A549 (cell line): ENCODE measurements at regions not wholly inside any gene's neighbourhood (a gene's known extent, or its start where the extent isn't known, plus 50 kb on each side); places are given as distances from the start of the nearest gene placed in this dataset.

Experiments
- ATAC-seq, 2 experiments: fragments of 200-7000 bp in 1 of 2; fragments of >200 bp in 1 of 2; cut with Nextera tagmentation in 1 of 2; cut with Tn5 transposase in 1 of 2; 3 replicates each; pipeline versions ENCODE4 v1.8.0 to v1.9.1; 2018 to 2020; ENCODE audit warnings: mild to moderate bottlenecking in 1 of 2, moderate library complexity in 1 of 2
- CTCF ChIA-PET: fragments of 300-600 bp; sonication (Branson Sonifier 250); formaldehyde crosslinking; extraction: SDS; loops from one replicate; lab custom pipeline; 2021; ENCODE audit warnings: antibody characterized with exemption, inconsistent platforms; lab: Yijun Ruan, JAX
- POLR2A ChIA-PET: fragments of 350-600 bp; formaldehyde crosslinking; extraction: SDS; loops from one replicate; lab custom pipeline; 2021; ENCODE audit warnings: antibody characterized with exemption, inconsistent platforms; lab: Yijun Ruan, JAX
- DNase-seq, 2 experiments: peaks; one replicate each; pipeline versions ENCODE4 v3.0.0 to v3.0.0-alpha.2; 2011 to 2016; ENCODE audit warnings: low read depth in 1 of 2, low spot score in 1 of 2
- FAIRE-seq: peaks from 2 replicates; lab custom pipeline; 2011; peaks lifted over from hg19 to GRCh38; lab: Jason Lieb, UNC
- H3K27ac ChIP-seq, 2 experiments: fragments of >200 bp; sonication (Bioruptor Twin); formaldehyde crosslinking; 3 replicates each; pipeline ENCODE4 v1.5.1; 2016 to 2017
- H3K4me1 ChIP-seq: fragments of >200 bp; sonication (Bioruptor Twin); formaldehyde crosslinking; 3 replicates; pipeline ENCODE4 v1.6.1; 2016
- H3K4me2 ChIP-seq: fragments of >200 bp; sonication (Bioruptor Twin); formaldehyde crosslinking; 3 replicates; pipeline ENCODE4 v1.6.1; 2016
- H3K4me3 ChIP-seq: fragments of >200 bp; sonication (Bioruptor Twin); formaldehyde crosslinking; 3 replicates; pipeline ENCODE4 v1.5.1; 2016
- H3K9me3 ChIP-seq: fragments of >200 bp; sonication (Bioruptor Twin); formaldehyde crosslinking; 3 replicates; pipeline ENCODE4 v1.6.1; 2016
- BHLHE40 ChIP-seq: IDR thresholded peaks from 2 replicates; pipeline ENCODE4 v1.6.1; 2012; ENCODE audit warnings: low read depth, low read length, inconsistent platforms
- CBX2 ChIP-seq: fragments of 200-600 bp; sonication (generic); IDR thresholded peaks from 2 replicates; pipeline ENCODE4 v1.6.1; 2016; ENCODE audit warnings: low read depth, mild to moderate bottlenecking, borderline replicate concordance
- CBX8 ChIP-seq: fragments of 200-600 bp; sonication (generic); IDR thresholded peaks from 2 replicates; pipeline ENCODE4 v1.6.1; 2016
- EHMT2 ChIP-seq: fragments of 200-600 bp; sonication (generic); IDR thresholded peaks from 2 replicates; pipeline ENCODE4 v1.6.1; 2016; ENCODE audit warnings: antibody characterized with exemption, low read depth, mild to moderate bottlenecking, moderate library complexity
- FOXS1 ChIP-seq: fragments of 250-450 bp; sonication (Bioruptor Pico); IDR thresholded peaks from 2 replicates; pipeline ENCODE4 v1.5.0; 2020; ENCODE audit warnings: mild to moderate bottlenecking, moderate library complexity
- HDAC2 ChIP-seq: fragments of 200-600 bp; sonication (generic); IDR thresholded peaks from 2 replicates; pipeline ENCODE4 v1.6.1; 2016
- HOXA7 ChIP-seq: fragments of 250-450 bp; sonication (Bioruptor Pico); IDR thresholded peaks from 2 replicates; pipeline ENCODE4 v1.5.0; 2020; ENCODE audit warnings: mild to moderate bottlenecking, moderate library complexity
- MAFK ChIP-seq: fragments of 450-650 bp; IDR thresholded peaks from 2 replicates; pipeline ENCODE4 v1.6.1; 2014; ENCODE audit not compliant: partially characterized antibody
- NFE2L2 ChIP-seq: fragments of 150-350 bp; conservative IDR thresholded peaks from 2 replicates; pipeline ENCODE4 v1.6.1; 2014; ENCODE audit warnings: low read length
- NR3C1 ChIP-seq: fragments of >200 bp; sonication (Bioruptor Twin); formaldehyde crosslinking; IDR thresholded peaks from 3 replicates; pipeline ENCODE4 v1.6.1; 2017
- SMC3 ChIP-seq: fragments of >200 bp; sonication (Bioruptor Twin); formaldehyde crosslinking; IDR thresholded peaks from 3 replicates; pipeline ENCODE4 v1.6.1; 2018; ENCODE audit warnings: inconsistent platforms
- TP53 ChIP-seq: fragments of 250-450 bp; sonication (Bioruptor Pico); IDR thresholded peaks from 2 replicates; pipeline ENCODE4 v1.5.0; 2021; ENCODE audit warnings: mild to moderate bottlenecking, moderate library complexity
- ZC3H11A ChIP-seq: fragments of 450-650 bp; IDR thresholded peaks from 2 replicates; pipeline ENCODE4 v1.6.1; 2014; ENCODE audit warnings: antibody characterized with exemption, mild to moderate bottlenecking
- ZNF302 ChIP-seq: fragments of 250-450 bp; sonication (Bioruptor Pico); IDR thresholded peaks from 2 replicates; pipeline ENCODE4 v1.9.0; 2021; ENCODE audit warnings: inconsistent platforms, mild to moderate bottlenecking, moderate library complexity
- ZSCAN20 ChIP-seq: fragments of 250-450 bp; sonication (Bioruptor Pico); IDR thresholded peaks from 2 replicates; pipeline ENCODE4 v1.8.0; 2022; ENCODE audit warnings: mild to moderate bottlenecking, moderate library complexity
- WGBS: methylation state at CpG from one replicate; pipeline ENCODE4 v1.1.6; 2017; ENCODE audit errors: missing lambda C conversion rate; 5-methylcytosine and 5-hydroxymethylcytosine counted together
- TF ChIP-seq, protein P1 (sequence below): IDR thresholded peaks from 2 replicates; pipeline ENCODE4 v1.6.1; 2012; ENCODE audit warnings: low read depth, borderline replicate concordance
- TF ChIP-seq, protein P2 (sequence below): fragments of >200 bp; sonication (Bioruptor Twin); formaldehyde crosslinking; IDR thresholded peaks from 2 replicates; pipeline ENCODE4 v1.6.1; 2016
- TF ChIP-seq, protein P3 (sequence below): fragments of >200 bp; sonication (Bioruptor Twin); formaldehyde crosslinking; IDR thresholded peaks from 3 replicates; pipeline ENCODE4 v1.5.1; 2016
- TF ChIP-seq, protein P4 (sequence below): IDR thresholded peaks from 2 replicates; pipeline ENCODE4 v1.6.1; 2012
- TF ChIP-seq, protein P5 (sequence below): fragments of >200 bp; sonication (Bioruptor Twin); formaldehyde crosslinking; IDR thresholded peaks from 3 replicates; pipeline ENCODE4 v1.6.1; 2016

DNA sequence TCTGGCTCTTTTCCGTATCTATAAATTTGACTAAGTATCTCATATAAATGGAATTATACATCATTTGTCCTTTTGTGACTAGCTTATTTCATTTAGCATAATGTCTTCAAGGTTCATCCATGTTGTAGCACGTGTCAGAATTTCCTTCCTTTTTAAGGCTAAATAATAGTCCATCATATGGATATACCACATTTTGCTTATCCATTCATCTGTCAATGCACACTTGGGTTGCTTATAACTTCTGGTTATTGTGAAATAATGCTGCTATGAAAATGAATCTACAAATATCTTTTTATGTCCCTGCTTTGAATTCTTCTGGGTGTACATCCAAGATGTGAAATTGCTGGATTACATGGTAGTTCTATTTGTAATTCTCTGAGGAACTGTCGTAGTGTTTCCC lies 119.6 kb downstream of the RHOU start:
- Histone ChIP-seq H3K4me3 (no peak overlapping the region), H3K27ac (no peak overlapping the region), H3K9me3 (no peaks in the 10 kb centered on the region), H3K4me1 (peaks cover 44% of the 10 kb centered on the region), H3K4me2 (no peak overlapping the region)
- no peak for DNase-seq
- ATAC-seq: no peak
- TF ChIP-seq CBX8 (no peak), ZSCAN20 (CRISPR knock-in tag) (no peak), ZC3H11A (no peak), ZNF302 (CRISPR knock-in tag) (no peak), TP53 (CRISPR knock-in tag) (no peak), HDAC2 (no peak)
- TF ChIP-seq, protein P1, sequence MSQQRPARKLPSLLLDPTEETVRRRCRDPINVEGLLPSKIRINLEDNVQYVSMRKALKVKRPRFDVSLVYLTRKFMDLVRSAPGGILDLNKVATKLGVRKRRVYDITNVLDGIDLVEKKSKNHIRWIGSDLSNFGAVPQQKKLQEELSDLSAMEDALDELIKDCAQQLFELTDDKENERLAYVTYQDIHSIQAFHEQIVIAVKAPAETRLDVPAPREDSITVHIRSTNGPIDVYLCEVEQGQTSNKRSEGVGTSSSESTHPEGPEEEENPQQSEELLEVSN: no peak
- TF ChIP-seq, protein P2, sequence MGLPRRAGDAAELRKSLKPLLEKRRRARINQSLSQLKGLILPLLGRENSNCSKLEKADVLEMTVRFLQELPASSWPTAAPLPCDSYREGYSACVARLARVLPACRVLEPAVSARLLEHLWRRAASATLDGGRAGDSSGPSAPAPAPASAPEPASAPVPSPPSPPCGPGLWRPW: no peak
- TF ChIP-seq, protein P3, sequence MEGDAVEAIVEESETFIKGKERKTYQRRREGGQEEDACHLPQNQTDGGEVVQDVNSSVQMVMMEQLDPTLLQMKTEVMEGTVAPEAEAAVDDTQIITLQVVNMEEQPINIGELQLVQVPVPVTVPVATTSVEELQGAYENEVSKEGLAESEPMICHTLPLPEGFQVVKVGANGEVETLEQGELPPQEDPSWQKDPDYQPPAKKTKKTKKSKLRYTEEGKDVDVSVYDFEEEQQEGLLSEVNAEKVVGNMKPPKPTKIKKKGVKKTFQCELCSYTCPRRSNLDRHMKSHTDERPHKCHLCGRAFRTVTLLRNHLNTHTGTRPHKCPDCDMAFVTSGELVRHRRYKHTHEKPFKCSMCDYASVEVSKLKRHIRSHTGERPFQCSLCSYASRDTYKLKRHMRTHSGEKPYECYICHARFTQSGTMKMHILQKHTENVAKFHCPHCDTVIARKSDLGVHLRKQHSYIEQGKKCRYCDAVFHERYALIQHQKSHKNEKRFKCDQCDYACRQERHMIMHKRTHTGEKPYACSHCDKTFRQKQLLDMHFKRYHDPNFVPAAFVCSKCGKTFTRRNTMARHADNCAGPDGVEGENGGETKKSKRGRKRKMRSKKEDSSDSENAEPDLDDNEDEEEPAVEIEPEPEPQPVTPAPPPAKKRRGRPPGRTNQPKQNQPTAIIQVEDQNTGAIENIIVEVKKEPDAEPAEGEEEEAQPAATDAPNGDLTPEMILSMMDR: no peak
- whole genome bisulfite sequencing: 87% methylated on average over 3 of the region's 3 CpGs
- POLR2A ChIA-PET: no interaction called here
- CTCF ChIA-PET: interaction anchor here (1.5 kb wide), 1 partner anchor 25 kb away, joined by 3 read pairs; no protein-coding TSS in a partner anchor
- FAIRE-seq: no peak

DNA sequence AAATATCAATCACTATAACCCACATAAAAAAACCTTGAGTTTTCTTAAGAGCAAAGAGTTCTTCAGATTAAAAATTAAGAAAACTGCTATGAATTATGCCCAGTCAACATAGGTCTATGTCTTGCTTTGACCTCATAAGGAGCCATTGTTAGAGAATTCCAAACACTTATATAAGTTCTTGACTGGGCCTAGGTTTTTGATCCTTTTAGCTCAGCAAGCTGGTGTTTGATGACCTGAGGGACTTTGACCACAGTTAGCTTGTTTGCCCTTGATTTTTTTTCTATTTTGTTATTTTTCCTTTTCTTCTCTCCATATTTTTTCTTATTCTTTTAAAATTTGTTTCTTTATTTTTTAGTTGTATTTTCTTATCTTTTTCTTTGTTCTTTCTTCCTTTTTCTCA lies 122.3 kb downstream of the RHOU start:
- TF ChIP-seq BHLHE40 (no peak), NFE2L2 (no peak), NR3C1 (no peak), CBX2 (no peak), FOXS1 (CRISPR knock-in tag) (no peak), MAFK (no peak), HOXA7 (CRISPR knock-in tag) (no peak), EHMT2 (no peak), ZSCAN20 (CRISPR knock-in tag) (no peak), SMC3 (no peak)
- TF ChIP-seq, protein P3: no peak
- TF ChIP-seq, protein P4, sequence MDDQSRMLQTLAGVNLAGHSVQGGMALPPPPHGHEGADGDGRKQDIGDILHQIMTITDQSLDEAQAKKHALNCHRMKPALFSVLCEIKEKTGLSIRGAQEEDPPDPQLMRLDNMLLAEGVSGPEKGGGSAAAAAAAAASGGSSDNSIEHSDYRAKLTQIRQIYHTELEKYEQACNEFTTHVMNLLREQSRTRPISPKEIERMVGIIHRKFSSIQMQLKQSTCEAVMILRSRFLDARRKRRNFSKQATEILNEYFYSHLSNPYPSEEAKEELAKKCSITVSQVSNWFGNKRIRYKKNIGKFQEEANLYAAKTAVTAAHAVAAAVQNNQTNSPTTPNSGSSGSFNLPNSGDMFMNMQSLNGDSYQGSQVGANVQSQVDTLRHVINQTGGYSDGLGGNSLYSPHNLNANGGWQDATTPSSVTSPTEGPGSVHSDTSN: no peak
- TF ChIP-seq, protein P1: no peak
- TF ChIP-seq, protein P5, sequence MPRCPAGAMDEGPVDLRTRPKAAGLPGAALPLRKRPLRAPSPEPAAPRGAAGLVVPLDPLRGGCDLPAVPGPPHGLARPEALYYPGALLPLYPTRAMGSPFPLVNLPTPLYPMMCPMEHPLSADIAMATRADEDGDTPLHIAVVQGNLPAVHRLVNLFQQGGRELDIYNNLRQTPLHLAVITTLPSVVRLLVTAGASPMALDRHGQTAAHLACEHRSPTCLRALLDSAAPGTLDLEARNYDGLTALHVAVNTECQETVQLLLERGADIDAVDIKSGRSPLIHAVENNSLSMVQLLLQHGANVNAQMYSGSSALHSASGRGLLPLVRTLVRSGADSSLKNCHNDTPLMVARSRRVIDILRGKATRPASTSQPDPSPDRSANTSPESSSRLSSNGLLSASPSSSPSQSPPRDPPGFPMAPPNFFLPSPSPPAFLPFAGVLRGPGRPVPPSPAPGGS: no peak
- TF ChIP-seq, all 56 proteins: peak for 0
- ChIA-PET POLR2A (interaction anchor here (1.0 kb wide), 1 partner anchor 16 kb away, joined by 3 read pairs; no protein-coding TSS in a partner anchor), CTCF (interaction anchor here (1.1 to 2.1 kb wide), 6 partner anchors 8 to 397 kb away, joined by 3 to 6 read pairs (median 4); partner anchors contain the start of gene RHOU)
- peaks cover 42% of the 10 kb centered on the region for H3K4me1 ChIP-seq
- FAIRE-seq: no peak
- H3K27ac ChIP-seq: no peak overlapping the region; a peak in 1 of 6 replicates
- no peak overlapping the region for H3K4me2 ChIP-seq
- DNase-seq: no peak
- no peak for ATAC-seq
- H3K4me3 ChIP-seq: no peak overlapping the region
- no peaks in the 10 kb centered on the region for H3K9me3 ChIP-seq
